SK-N-SH (cell line): ENCODE measurements at regions not wholly inside any gene's neighbourhood (a gene's known extent, or its start where the extent isn't known, plus 50 kb on each side); places are given as distances from the start of the nearest gene placed in this dataset.

Experiments
- CTCF ChIA-PET: fragments of 300-600, 350-600 bp; formaldehyde crosslinking; extraction: SDS; loops from one replicate; lab custom pipeline; 2021; lab: Yijun Ruan, JAX
- POLR2A ChIA-PET: fragments of 350-600 bp; sonication (Branson Sonifier 250); formaldehyde crosslinking; extraction: SDS; loops from one replicate; lab custom pipeline; 2020; ENCODE audit warnings: antibody characterized with exemption, inconsistent platforms; lab: Yijun Ruan, JAX
- DNase-seq: peaks from one replicate; pipeline ENCODE4 v3.0.0; 2012
- H2AFZ ChIP-seq: fragments of 200-600 bp; sonication (generic); 2 replicates; pipeline ENCODE4 v1.8.1; 2016; ENCODE audit warnings: antibody characterized with exemption, mild to moderate bottlenecking, low read depth
- H3F3A ChIP-seq: fragments of 200-600 bp; sonication (generic); replicated peaks from 2 replicates; pipeline ENCODE3; 2016; ENCODE audit warnings: antibody characterized with exemption, mild to moderate bottlenecking; ENCODE audit not compliant: insufficient read depth
- H3K27ac ChIP-seq, 2 experiments: fragments of 200-500 bp in 1 of 2; fragments of 200-600 bp in 1 of 2; sonication (Bioruptor generic) in 1 of 2; sonication (generic), shearing (Covaris generic) in 1 of 2; 2 replicates each; pipeline versions ENCODE4 v1.5.1 to v1.6.1; 2014 to 2016; ENCODE audit warnings: low read depth in 2 of 2, inconsistent platforms in 1 of 2, low read length in 1 of 2, mild to moderate bottlenecking in 1 of 2, mixed read lengths in 1 of 2
- H3K27me3 ChIP-seq: fragments of 200-600 bp; sonication (generic), shearing (Covaris generic); 2 replicates; pipeline ENCODE4 v1.6.1; 2016; ENCODE audit warnings: mixed run types; ENCODE audit not compliant: insufficient read depth
- H3K36me3 ChIP-seq, 2 experiments: fragments of 200-500 bp in 1 of 2; fragments of 200-600 bp in 1 of 2; sonication (Bioruptor generic) in 1 of 2; sonication (generic) in 1 of 2; replicated peaks in 1 of 2; 2 replicates each; pipeline versions ENCODE3 to v1.5.1; 2014 to 2016; ENCODE audit warnings: low read length in 1 of 2, mild to moderate bottlenecking in 1 of 2; ENCODE audit not compliant: insufficient read depth in 2 of 2, control insufficient read depth in 1 of 2
- H3K4me1 ChIP-seq, 2 experiments: fragments of 200-500 bp in 1 of 2; fragments of 200-600 bp in 1 of 2; sonication (Bioruptor generic) in 1 of 2; sonication (generic), shearing (Covaris generic) in 1 of 2; 2 replicates each; pipeline versions ENCODE4 v1.5.1 to v1.6.1; 2014 to 2016; ENCODE audit warnings: low read depth in 1 of 2, low read length in 1 of 2, mixed run types in 1 of 2; ENCODE audit not compliant: insufficient read depth in 2 of 2, control insufficient read depth in 1 of 2
- H3K4me2 ChIP-seq: fragments of 200-600 bp; sonication (generic), shearing (Covaris generic); 2 replicates; pipeline ENCODE4 v1.6.1; 2017; ENCODE audit warnings: mixed run types
- H3K4me3 ChIP-seq, 2 experiments: fragments of 200-500 bp in 1 of 2; fragments of 200-600 bp in 1 of 2; sonication (Bioruptor generic) in 1 of 2; sonication (generic), shearing (Covaris generic) in 1 of 2; 2 replicates each; pipeline versions ENCODE4 v1.5.1 to v1.8.1; 2014 to 2016; ENCODE audit warnings: low read depth in 2 of 2, inconsistent platforms in 1 of 2, low read length in 1 of 2, mild to moderate bottlenecking in 1 of 2, mixed read lengths in 1 of 2, moderate library complexity in 1 of 2
- H3K79me2 ChIP-seq: fragments of 200-600 bp; sonication (generic); 2 replicates; pipeline ENCODE4 v1.8.1; 2017; ENCODE audit warnings: mild to moderate bottlenecking; ENCODE audit not compliant: insufficient read depth
- H3K9ac ChIP-seq: fragments of 200-600 bp; sonication (generic); 2 replicates; pipeline ENCODE4 v1.6.1; 2017; ENCODE audit warnings: mixed run types
- H3K9me2 ChIP-seq: fragments of 200-600 bp; sonication (generic); 2 replicates; pipeline ENCODE4 v1.6.1; 2017; ENCODE audit warnings: mixed run types
- H3K9me3 ChIP-seq: fragments of 200-600 bp; sonication (generic); 2 replicates; pipeline ENCODE4 v1.6.1; 2017; ENCODE audit warnings: mixed run types, mild to moderate bottlenecking, moderate library complexity
- H4K20me1 ChIP-seq: fragments of 200-600 bp; sonication (generic); 2 replicates; pipeline ENCODE4 v1.6.1; 2017; ENCODE audit warnings: mild to moderate bottlenecking, mixed run types; ENCODE audit not compliant: insufficient read depth
- CHD2 ChIP-seq: fragments of 150-350 bp; IDR thresholded peaks from 2 replicates; pipeline ENCODE4 v1.6.1; 2018; ENCODE audit warnings: low read length; ENCODE audit not compliant: partially characterized antibody
- ELF1 ChIP-seq: IDR thresholded peaks from 2 replicates; pipeline ENCODE4 v1.4.0; 2012
- EP300 ChIP-seq, 2 experiments: IDR thresholded peaks; 2 replicates each; pipeline versions ENCODE4 v1.4.0 to v1.6.1; 2012; ENCODE audit warnings: borderline replicate concordance in 1 of 2, low read depth in 1 of 2, low read length in 1 of 2
- FOXJ3 ChIP-seq: sonication (generic); formaldehyde crosslinking; IDR thresholded peaks from 2 replicates; pipeline ENCODE4 v1.5.1; 2020; ENCODE audit warnings: mild to moderate bottlenecking, missing genetic modification reagents
- FOXM1 ChIP-seq: IDR thresholded peaks from 2 replicates; pipeline ENCODE4 v1.4.0; 2012; ENCODE audit warnings: low read depth, mild to moderate bottlenecking
- GATA2 ChIP-seq: sonication (generic); formaldehyde crosslinking; IDR thresholded peaks from 2 replicates; pipeline ENCODE4 v1.5.0; 2020; ENCODE audit warnings: mild to moderate bottlenecking, missing genetic modification reagents
- MAX ChIP-seq: IDR thresholded peaks from 2 replicates; pipeline ENCODE4 v1.4.0; 2012; ENCODE audit warnings: low read depth
- MEF2A ChIP-seq: IDR thresholded peaks from 2 replicates; pipeline ENCODE4 v1.4.0; 2012; ENCODE audit warnings: low read depth, borderline replicate concordance
- MXI1 ChIP-seq: IDR thresholded peaks from 2 replicates; pipeline ENCODE4 v1.6.1; 2012; ENCODE audit warnings: mild to moderate bottlenecking, low read depth, low read length, improper control_type of control experiment
- POLR2AphosphoS5 ChIP-seq: IDR thresholded peaks from 2 replicates; pipeline ENCODE4 v1.6.1; 2012; ENCODE audit warnings: low read depth, low read length
- REST ChIP-seq: IDR thresholded peaks from 2 replicates; pipeline ENCODE4 v1.6.1; 2012; ENCODE audit warnings: mild to moderate bottlenecking, low read depth, low read length, moderate library complexity
- RFX5 ChIP-seq: IDR thresholded peaks from 2 replicates; pipeline ENCODE4 v1.6.1; 2012; ENCODE audit warnings: mild to moderate bottlenecking, improper control_type of control experiment, low read length
- SIN3A ChIP-seq: IDR thresholded peaks from 2 replicates; pipeline ENCODE4 v1.6.1; 2012; ENCODE audit warnings: low read depth, mild to moderate bottlenecking, low read length, moderate library complexity, borderline replicate concordance
- YY1 ChIP-seq: IDR thresholded peaks from 2 replicates; pipeline ENCODE4 v1.4.0; 2012; ENCODE audit warnings: low read depth, mild to moderate bottlenecking
- WGBS: methylation state at CpG from one replicate; pipeline ENCODE4 v1.1.6; 2017; ENCODE audit warnings: low lambda C conversion rate; 5-methylcytosine and 5-hydroxymethylcytosine counted together

- no peak for TF ChIP-seq ELF1
- TF ChIP-seq, all 33 proteins: peak for 0
Observed at GRCh38 chr2:7524195-7524594, 607.0 kb downstream of the RNF144A start (continued).

GRCh38 chr2:7525746-7526145 is 608.5 kb downstream of the RNF144A start:
- Histone ChIP-seq H3K9me3 (no peaks in the 10 kb centered on the region), H3K9me2 (no peaks in the 10 kb centered on the region), H3F3A (no peaks in the 10 kb centered on the region), H3K9ac (no peak overlapping the region), H4K20me1 (no peaks in the 10 kb centered on the region), H3K36me3 (no peaks in the 10 kb centered on the region), H3K4me3 (no peak overlapping the region), H3K4me2 (no peak overlapping the region), H3K4me1 (peaks cover 0 to 4% of the 10 kb centered on the region in 2 experiments; a peak in 1 of 4 replicates), H3K27me3 (no peaks in the 10 kb centered on the region), H3K79me2 (no peaks in the 10 kb centered on the region), H2AFZ (no peak overlapping the region), H3K27ac (no peak overlapping the region)
- ChIA-PET POLR2A (no interaction called here), CTCF (no interaction called here)
- 52% methylated on average over 1 of the region's 1 CpG for WGBS
- DNase-seq, result no peak
- no peak for TF ChIP-seq REST
- TF ChIP-seq SIN3A, result no peak
- no peak for TF ChIP-seq GATA2
- no peak for TF ChIP-seq FOXJ3 (CRISPR knock-in tag)
- no peak for TF ChIP-seq RFX5
- TF ChIP-seq CHD2, result no peak
- TF ChIP-seq MAX, result no peak
- no peak for TF ChIP-seq YY1
- no peak for TF ChIP-seq ELF1
- TF ChIP-seq POLR2AphosphoS5, result no peak
- TF ChIP-seq MXI1, result no peak
- no peak for TF ChIP-seq FOXM1
- TF ChIP-seq EP300 (IDR thresholded peaks at IDR 0.05; ENCODE audit: borderline replicate concordance in 1 of 2, low read depth in 1 of 2, low read length in 1 of 2), result no peak
- TF ChIP-seq MEF2A, result no peak
